OCI-LY7 (cell line): ENCODE measurements at regions not wholly inside any gene's neighbourhood (a gene's known extent, or its start where the extent isn't known, plus 50 kb on each side); places are given as distances from the start of the nearest gene placed in this dataset.

Experiments used
- BruUV-seq: library from RNA; stranded (reverse); fragments of 400-500 nt; replicated peaks from 2 replicates; lab custom pipeline; 2021; lab: Mats Ljungman, UMichigan
- CTCF ChIA-PET: fragments of 300-600 bp; sonication (Branson Sonifier 250); formaldehyde crosslinking; loops from one replicate; lab custom pipeline; 2022; ENCODE audit warnings: antibody characterized with exemption; ENCODE audit not compliant: unreplicated experiment; lab: Charles Lee
- POLR2A ChIA-PET: fragments of 300-600 bp; sonication (Branson Sonifier 250); formaldehyde crosslinking; loops from one replicate; lab custom pipeline; 2022; ENCODE audit warnings: antibody characterized with exemption; lab: Charles Lee
- DNase-seq: peaks from one replicate; pipeline ENCODE4 v3.0.0-alpha.2; 2015; ENCODE audit warnings: low spot score
- H2AFZ ChIP-seq: fragments of 200-600 bp; sonication (generic), shearing (Covaris generic); 2 replicates; pipeline ENCODE4 v1.6.1; 2014; ENCODE audit warnings: mild to moderate bottlenecking, antibody characterized with exemption, low read length, moderate library complexity
- H3K27ac ChIP-seq: fragments of 200-600 bp; sonication (generic); 2 replicates; pipeline ENCODE4 v1.5.1; 2014; ENCODE audit warnings: mixed run types, low read depth, mild to moderate bottlenecking, moderate library complexity, low read length, inconsistent platforms; ENCODE audit not compliant: poor library complexity, severe bottlenecking
- H3K36me3 ChIP-seq: fragments of 200-600 bp; sonication (generic); 2 replicates; pipeline ENCODE4 v1.6.1; 2014; ENCODE audit warnings: mild to moderate bottlenecking, antibody characterized with exemption, low read length, moderate library complexity, mixed read lengths; ENCODE audit not compliant: insufficient read depth
- H3K4me1 ChIP-seq: fragments of 200-600 bp; sonication (generic); 2 replicates; pipeline ENCODE4 v1.5.1; 2014; ENCODE audit warnings: mild to moderate bottlenecking, low read length; ENCODE audit not compliant: insufficient read depth, poor library complexity, severe bottlenecking
- H3K4me2 ChIP-seq: fragments of 200-600 bp; sonication (generic); 2 replicates; pipeline ENCODE4 v1.6.1; 2014; ENCODE audit warnings: mild to moderate bottlenecking, low read length
- H3K4me3 ChIP-seq: fragments of 200-600 bp; sonication (generic); 2 replicates; pipeline ENCODE4 v1.5.1; 2014; ENCODE audit warnings: mild to moderate bottlenecking, low read depth, low read length; ENCODE audit not compliant: poor library complexity, severe bottlenecking
- H3K79me2 ChIP-seq: fragments of 200-600 bp; sonication (generic); 2 replicates; pipeline ENCODE4 v1.6.1; 2016; ENCODE audit warnings: low read depth, mild to moderate bottlenecking, low read length, moderate library complexity, mixed read lengths; ENCODE audit not compliant: insufficient read depth
- H3K9me2 ChIP-seq: fragments of 200-600 bp; sonication (generic); 2 replicates; pipeline ENCODE4 v1.6.1; 2016; ENCODE audit warnings: mild to moderate bottlenecking, low read length, mixed read lengths; ENCODE audit not compliant: insufficient read depth
- H3K9me3 ChIP-seq: fragments of 200-600 bp; sonication (generic); 2 replicates; pipeline ENCODE4 v1.6.1; 2014; ENCODE audit warnings: mild to moderate bottlenecking, mixed run types, low read length, mixed read lengths
- H4K20me1 ChIP-seq: fragments of 200-600 bp; sonication (generic); 2 replicates; pipeline ENCODE4 v1.6.1; 2014; ENCODE audit warnings: mild to moderate bottlenecking, antibody characterized with exemption, low read length, moderate library complexity, mixed read lengths; ENCODE audit not compliant: insufficient read depth
- CTCF ChIP-seq: fragments of 200-600 bp; sonication (generic); conservative IDR thresholded peaks from 2 replicates; pipeline ENCODE4 v1.5.1; 2014; ENCODE audit warnings: mild to moderate bottlenecking, antibody characterized with exemption, low read length, moderate library complexity, mixed read lengths
- EZH2phosphoT487 ChIP-seq: fragments of 200-600 bp; sonication (generic); IDR thresholded peaks from 2 replicates; pipeline ENCODE4 v1.6.1; 2018; ENCODE audit warnings: low read depth, borderline replicate concordance, mild to moderate bottlenecking, mixed run types, antibody characterized with exemption, low read length, moderate library complexity, mixed read lengths
- intact Hi-C: fragments of 100-400 bp; cut with micrococcal nuclease; formaldehyde crosslinking; loops from one replicate; pipeline ENCODE4 v1.10.0; 2022; ENCODE audit not compliant: unreplicated experiment

- DNase-seq: no peak
These were observed 199.4 kb upstream of the GPRIN3 start for GRCh38 chr4:89506866-89507491.

GRCh38 chr4:89502581-89502980, 195.0 kb upstream of the GPRIN3 start:
- no peaks in the 10 kb centered on the region for H3K79me2 ChIP-seq
- no peaks in the 10 kb centered on the region for H3K36me3 ChIP-seq
- ChIA-PET POLR2A (interaction anchor here (0.7 to 1.8 kb wide), 4 partner anchors 9 to 41 kb away, joined by 3 to 4 read pairs (median 3); no protein-coding TSS in a partner anchor), CTCF (no interaction called here)
- no peak overlapping the region for H3K27ac ChIP-seq
- no peak for DNase-seq
- H3K9me2 ChIP-seq: no peaks in the 10 kb centered on the region
- H3K4me3 ChIP-seq: no peak overlapping the region
- H4K20me1 ChIP-seq: no peaks in the 10 kb centered on the region
- intact Hi-C loops: no loop called here
- H3K4me2 ChIP-seq: no peak overlapping the region
- no peaks in the 10 kb centered on the region for H3K4me1 ChIP-seq
- no TSS peak for BruUV-seq
- no peak for TF ChIP-seq CTCF
- H3K9me3 ChIP-seq: no peaks in the 10 kb centered on the region
- H2AFZ ChIP-seq: no peak overlapping the region

More at GRCh38 chr4:89506866-89507491, 199.4 kb upstream of the GPRIN3 start:
- no TSS peak for BruUV-seq
- no peak for TF ChIP-seq CTCF
- TF ChIP-seq EZH2phosphoT487: no peak
- ChIA-PET CTCF (no interaction called here), POLR2A (interaction anchor here (1.1 kb wide), 1 partner anchor 20 kb away, joined by 3 read pairs; no protein-coding TSS in a partner anchor)
- Histone ChIP-seq H3K4me1 (no peaks in the 10 kb centered on the region), H3K27ac (no peak overlapping the region), H3K36me3 (no peaks in the 10 kb centered on the region), H3K4me3 (no peak overlapping the region), H3K79me2 (no peaks in the 10 kb centered on the region), H4K20me1 (no peaks in the 10 kb centered on the region), H2AFZ (no peak overlapping the region), H3K9me2 (no peaks in the 10 kb centered on the region), H3K4me2 (no peak overlapping the region), H3K9me3 (no peaks in the 10 kb centered on the region)
- intact Hi-C loops: no loop called here

- intact Hi-C loops: no loop called here
- no TSS peak for BruUV-seq
- no peaks in the 10 kb centered on the region for H3K9me3 ChIP-seq
- H3K4me2 ChIP-seq: no peak overlapping the region
- CTCF ChIA-PET: no interaction called here
- H3K4me3 ChIP-seq: no peak overlapping the region
- H3K4me1 ChIP-seq: no peaks in the 10 kb centered on the region
- no peaks in the 10 kb centered on the region for H3K79me2 ChIP-seq
- POLR2A ChIA-PET: no interaction called here
- no peak for TF ChIP-seq EZH2phosphoT487
- no peak for TF ChIP-seq CTCF
- DNase-seq: no peak
- H2AFZ ChIP-seq: no peak overlapping the region
- H3K27ac ChIP-seq: no peak overlapping the region
- no peaks in the 10 kb centered on the region for H4K20me1 ChIP-seq
- no peaks in the 10 kb centered on the region for H3K36me3 ChIP-seq
- no peaks in the 10 kb centered on the region for H3K9me2 ChIP-seq
These were observed 190.1 kb upstream of the GPRIN3 start for GRCh38 chr4:89497517-89498308.
